Liver (tissue), 3 donors: ENCODE measurements at regions not wholly inside any gene's neighbourhood (a gene's known extent, or its start where the extent isn't known, plus 50 kb on each side); places are given as distances from the start of the nearest gene placed in this dataset.

Experiments used
- ATF3 ChIP-seq: IDR thresholded peaks from 2 replicates; pipeline ENCODE4 v1.6.1; 2016; ENCODE audit warnings: antibody characterized with exemption
- CTCF ChIP-seq: fragments of 150-350 bp; IDR thresholded peaks from 2 replicates; pipeline ENCODE4 v1.5.1; 2017; ENCODE audit warnings: improper control_type of control experiment, low read depth, low read length; ENCODE audit not compliant: missing input control
- EGR1 ChIP-seq, 2 donors: IDR thresholded peaks; 2 replicates each; pipeline ENCODE4 v1.6.1; 2016 to 2018; ENCODE audit warnings: antibody characterized with exemption in 2 of 2, low read depth in 2 of 2
- FOXA1 ChIP-seq: IDR thresholded peaks from 2 replicates; pipeline ENCODE4 v1.6.1; 2016; ENCODE audit warnings: antibody characterized with exemption
- GABPA ChIP-seq, 2 donors: IDR thresholded peaks in 1 of 2; conservative IDR thresholded peaks in 1 of 2; 2 replicates each; pipeline ENCODE4 v1.6.1; 2016; ENCODE audit warnings: antibody characterized with exemption in 2 of 2, mild to moderate bottlenecking in 1 of 2, moderate library complexity in 1 of 2
- HNF4G ChIP-seq: IDR thresholded peaks from 2 replicates; pipeline ENCODE4 v1.6.1; 2016; ENCODE audit warnings: antibody characterized with exemption
- JUND ChIP-seq, 2 donors: IDR thresholded peaks; 2 replicates each; pipeline ENCODE4 v1.6.1; 2016; ENCODE audit warnings: antibody characterized with exemption in 2 of 2
- MAX ChIP-seq: IDR thresholded peaks from 2 replicates; pipeline ENCODE4 v1.6.1; 2016; ENCODE audit warnings: antibody characterized with exemption
- RAD21 ChIP-seq, 2 donors: IDR thresholded peaks; 2 replicates each; pipeline ENCODE4 v1.6.1; 2016; ENCODE audit warnings: antibody characterized with exemption in 2 of 2, mild to moderate bottlenecking in 2 of 2
- REST ChIP-seq: IDR thresholded peaks from 2 replicates; pipeline ENCODE4 v1.6.1; 2016; ENCODE audit warnings: antibody characterized with exemption, mild to moderate bottlenecking
- SP1 ChIP-seq: IDR thresholded peaks from 2 replicates; pipeline ENCODE4 v1.6.1; 2018; ENCODE audit warnings: antibody characterized with exemption, mild to moderate bottlenecking
- TAF1 ChIP-seq: conservative IDR thresholded peaks from 2 replicates; pipeline ENCODE4 v1.6.1; 2016; ENCODE audit warnings: antibody characterized with exemption, mild to moderate bottlenecking
- YY1 ChIP-seq: IDR thresholded peaks from 2 replicates; pipeline ENCODE4 v1.6.1; 2016; ENCODE audit warnings: antibody characterized with exemption, mild to moderate bottlenecking
- ZBTB33 ChIP-seq: IDR thresholded peaks from 2 replicates; pipeline ENCODE4 v1.6.1; 2016; ENCODE audit warnings: antibody characterized with exemption
- donor health status: healthy.
- donor health status: healthy.

- TF ChIP-seq CTCF (no peak), RAD21 (IDR thresholded peaks at IDR 0.05) (no peak), FOXA1 (no peak), ATF3 (no peak), HNF4G (no peak), TAF1 (no peak), MAX (no peak), GABPA (IDR thresholded peaks at IDR 0.05 in 1 of 2, conservative IDR thresholded peaks at IDR 0.05 in 1 of 2) (no peak), REST (no peak), YY1 (no peak), JUND (IDR thresholded peaks at IDR 0.05) (no peak), SP1 (no peak), EGR1 (IDR thresholded peaks at IDR 0.05; ENCODE audit: low read depth in 2 of 2) (no peak), ZBTB33 (no peak)
Measured at GRCh38 chr2:5978131-5978751, 286.1 kb downstream of the SOX11 start.
